HEK293 (cell line): ENCODE measurements at regions not wholly inside any gene's neighbourhood (a gene's known extent, or its start where the extent isn't known, plus 50 kb on each side); places are given as distances from the start of the nearest gene placed in this dataset.

Source experiments
- CTCF ChIA-PET: fragments of 350-600 bp; formaldehyde crosslinking; extraction: SDS; loops from one replicate; lab custom pipeline; 2021; ENCODE audit warnings: antibody characterized with exemption; lab: Yijun Ruan, JAX
- POLR2A ChIA-PET: fragments of 300-600 bp; formaldehyde crosslinking; extraction: SDS; loops from one replicate; lab custom pipeline; 2020; ENCODE audit warnings: antibody characterized with exemption, inconsistent platforms; lab: Yijun Ruan, JAX
- H3K27ac ChIP-seq: fragments of 200-500 bp; sonication (Bioruptor generic); 2 replicates; pipeline ENCODE4 v1.5.1; 2014; ENCODE audit warnings: low read depth, low read length, control low read depth, inconsistent platforms; ENCODE audit errors: extremely low read depth
- H3K36me3 ChIP-seq, 2 experiments: fragments of 200-500 bp in 1 of 2; sonication (Bioruptor generic) in 1 of 2; 1 replicate in 1 of 2; 2 replicates in 1 of 2; pipeline ENCODE4 v1.5.1; 2014 to 2017; ENCODE audit warnings: inconsistent platforms in 2 of 2, low read length in 2 of 2; ENCODE audit not compliant: control insufficient read depth in 2 of 2, insufficient read depth in 1 of 2
- H3K4me1 ChIP-seq: fragments of 200-500 bp; sonication (Bioruptor generic); 2 replicates; pipeline ENCODE4 v1.5.1; 2014; ENCODE audit warnings: mild to moderate bottlenecking, low read length, inconsistent platforms; ENCODE audit not compliant: control insufficient read depth, insufficient read depth
- H3K4me3 ChIP-seq: 2 replicates; pipeline ENCODE4 v1.5.1; 2011; ENCODE audit warnings: low read depth, mild to moderate bottlenecking, control low read depth, low read length, moderate library complexity
- H3K9me3 ChIP-seq: fragments of 200-500 bp; sonication (Bioruptor generic); 2 replicates; pipeline ENCODE4 v1.5.1; 2014; ENCODE audit warnings: low read depth, low read length, inconsistent platforms; ENCODE audit not compliant: control insufficient read depth, insufficient read depth
- GLIS2 ChIP-seq: fragments of 450-650 bp; formaldehyde crosslinking; IDR thresholded peaks from 2 replicates; pipeline ENCODE4 v1.5.1; 2016; ENCODE audit warnings: missing biosample characterization, missing genetic modification characterization
- HOXA7 ChIP-seq: sonication (generic); formaldehyde crosslinking; IDR thresholded peaks from 2 replicates; pipeline ENCODE4 v1.8.1; 2022; ENCODE audit warnings: missing genetic modification reagents, borderline replicate concordance
- KLF8 ChIP-seq: fragments of 450-650 bp; formaldehyde crosslinking; IDR thresholded peaks from 2 replicates; pipeline ENCODE4 v1.5.1; 2016; ENCODE audit warnings: missing biosample characterization, missing genetic modification characterization
- MEIS1 ChIP-seq: sonication (generic); formaldehyde crosslinking; IDR thresholded peaks from 2 replicates; pipeline ENCODE4 v1.8.1; 2022; ENCODE audit warnings: missing genetic modification reagents, mild to moderate bottlenecking, borderline replicate concordance
- PBX3 ChIP-seq: sonication (generic); formaldehyde crosslinking; IDR thresholded peaks from 2 replicates; pipeline ENCODE4 v1.8.1; 2022; ENCODE audit warnings: mild to moderate bottlenecking, moderate library complexity, missing genetic modification reagents
- PRDM1 ChIP-seq: fragments of 450-650 bp; formaldehyde crosslinking; IDR thresholded peaks from 2 replicates; pipeline ENCODE4; 2016; ENCODE audit warnings: missing biosample characterization, missing genetic modification characterization
- SP2 ChIP-seq: fragments of 450-650 bp; formaldehyde crosslinking; IDR thresholded peaks from 2 replicates; pipeline ENCODE4 v1.5.1; 2016; ENCODE audit warnings: missing biosample characterization, missing genetic modification characterization
- ZBTB17 ChIP-seq: fragments of 450-650 bp; formaldehyde crosslinking; IDR thresholded peaks from 2 replicates; pipeline ENCODE4 v1.5.1; 2016; ENCODE audit warnings: missing biosample characterization, missing genetic modification characterization
- ZBTB26 ChIP-seq: fragments of 450-650 bp; formaldehyde crosslinking; optimal IDR thresholded peaks from 2 replicates; pipeline ENCODE3; 2016; ENCODE audit warnings: missing biosample characterization, mild to moderate bottlenecking, missing genetic modification characterization
- ZNF112 ChIP-seq: fragments of 450-650 bp; formaldehyde crosslinking; IDR thresholded peaks from 2 replicates; pipeline ENCODE4 v1.5.0; 2017; ENCODE audit warnings: missing biosample characterization, missing genetic modification characterization
- ZNF157 ChIP-seq: fragments of 450-650 bp; formaldehyde crosslinking; IDR thresholded peaks from 2 replicates; pipeline ENCODE4 v1.5.1; 2016; ENCODE audit warnings: missing biosample characterization, missing genetic modification characterization
- ZNF18 ChIP-seq: fragments of 450-650 bp; formaldehyde crosslinking; IDR thresholded peaks from 2 replicates; pipeline ENCODE4 v1.5.1; 2016; ENCODE audit warnings: missing biosample characterization, missing genetic modification characterization
- ZNF239 ChIP-seq: fragments of 450-650 bp; formaldehyde crosslinking; IDR thresholded peaks from 2 replicates; pipeline ENCODE4 v1.5.1; 2016; ENCODE audit warnings: missing biosample characterization, missing genetic modification characterization
- ZNF24 ChIP-seq: fragments of 450-650 bp; formaldehyde crosslinking; IDR thresholded peaks from 2 replicates; pipeline ENCODE4 v1.5.1; 2016; ENCODE audit warnings: missing biosample characterization, missing genetic modification characterization
- ZNF311 ChIP-seq: fragments of 450-650 bp; formaldehyde crosslinking; IDR thresholded peaks from 2 replicates; pipeline ENCODE4 v1.5.1; 2017; ENCODE audit warnings: missing biosample characterization, missing genetic modification characterization, borderline replicate concordance
- ZNF341 ChIP-seq: fragments of 450-650 bp; formaldehyde crosslinking; IDR thresholded peaks from 2 replicates; pipeline ENCODE4; 2016; ENCODE audit warnings: low read depth, missing biosample characterization, missing genetic modification characterization
- ZNF354C ChIP-seq: fragments of 450-650 bp; formaldehyde crosslinking; IDR thresholded peaks from 2 replicates; pipeline ENCODE4 v1.5.1; 2016; ENCODE audit warnings: missing biosample characterization, missing genetic modification characterization, low read depth, borderline replicate concordance
- ZNF362 ChIP-seq: fragments of 450-650 bp; formaldehyde crosslinking; IDR thresholded peaks from 2 replicates; pipeline ENCODE4 v1.5.1; 2016; ENCODE audit warnings: missing biosample characterization, missing genetic modification characterization
- ZNF366 ChIP-seq: fragments of 450-650 bp; formaldehyde crosslinking; conservative IDR thresholded peaks from 2 replicates; pipeline ENCODE4 v1.5.1; 2016; ENCODE audit warnings: missing biosample characterization, missing genetic modification characterization
- ZNF37A ChIP-seq: fragments of 450-650 bp; IDR thresholded peaks from 2 replicates; pipeline ENCODE4 v1.5.1; 2018; ENCODE audit warnings: missing biosample characterization, missing genetic modification characterization
- ZNF398 ChIP-seq: fragments of 450-650 bp; formaldehyde crosslinking; IDR thresholded peaks from 2 replicates; pipeline ENCODE4 v1.5.1; 2017; ENCODE audit warnings: missing biosample characterization, missing genetic modification characterization
- ZNF416 ChIP-seq: fragments of 450-650 bp; formaldehyde crosslinking; IDR thresholded peaks from 2 replicates; pipeline ENCODE4 v1.5.1; 2016; ENCODE audit warnings: missing biosample characterization, missing genetic modification characterization
- ZNF510 ChIP-seq: fragments of 450-650 bp; formaldehyde crosslinking; IDR thresholded peaks from 2 replicates; pipeline ENCODE4 v1.5.1; 2018; ENCODE audit warnings: mild to moderate bottlenecking, missing genetic modification characterization, missing biosample characterization; ENCODE audit not compliant: insufficient replicate concordance
- ZNF513 ChIP-seq: fragments of 450-650 bp; IDR thresholded peaks from 2 replicates; pipeline ENCODE4 v1.5.1; 2018; ENCODE audit warnings: missing biosample characterization, missing genetic modification characterization
- ZNF677 ChIP-seq: fragments of 450-650 bp; IDR thresholded peaks from 2 replicates; pipeline ENCODE4 v1.5.0; 2018; ENCODE audit warnings: missing biosample characterization, mild to moderate bottlenecking, missing genetic modification characterization, moderate library complexity
- ZNF768 ChIP-seq: fragments of 450-650 bp; formaldehyde crosslinking; IDR thresholded peaks from 2 replicates; pipeline ENCODE4 v1.5.1; 2018; ENCODE audit warnings: missing biosample characterization, mild to moderate bottlenecking, missing genetic modification characterization
- ZNF830 ChIP-seq: fragments of 450-650 bp; IDR thresholded peaks from 2 replicates; pipeline ENCODE4 v1.5.0; 2018; ENCODE audit warnings: missing biosample characterization, missing genetic modification characterization, low read depth, mild to moderate bottlenecking, moderate library complexity

- H3K9me3 ChIP-seq = no peaks in the 10 kb centered on the region; the same call in 1 of the 2 replicates
- H3K4me3 ChIP-seq = no peak overlapping the region
- H3K36me3 ChIP-seq = no peaks in the 10 kb centered on the region
- TF ChIP-seq ZNF366 (tag by site-specific recombination) = no peak
- TF ChIP-seq PRDM1 (tag by site-specific recombination) = no peak
- no peak for TF ChIP-seq ZNF37A
- no peak for TF ChIP-seq ZNF354C (tag by site-specific recombination)
- no peak for TF ChIP-seq ZNF157 (tag by site-specific recombination)
- no peak for TF ChIP-seq ZNF341
- no peak for TF ChIP-seq MEIS1 (CRISPR knock-in tag)
- TF ChIP-seq SP2 (tag by site-specific recombination) = no peak
- TF ChIP-seq ZNF398 (tag by site-specific recombination) = no peak
- no peak for TF ChIP-seq PBX3 (CRISPR knock-in tag)
- TF ChIP-seq ZNF24 (tag by site-specific recombination) = no peak
- TF ChIP-seq ZNF311 (tag by site-specific recombination) = no peak
- TF ChIP-seq ZNF830 = no peak
- no peak for TF ChIP-seq ZNF513 (tag by site-specific recombination)
- TF ChIP-seq ZNF416 (tag by site-specific recombination) = no peak
- no peak for TF ChIP-seq ZBTB26 (tag by site-specific recombination)
- no peak overlapping the region for H3K27ac ChIP-seq
- CTCF ChIA-PET = no interaction called here
- POLR2A ChIA-PET = no interaction called here
- no peaks in the 10 kb centered on the region for H3K4me1 ChIP-seq
Measured at GRCh38 chr6:4580361-4580760, 195.8 kb upstream of the CDYL start.

GRCh38 chr6:4577406-4577805 is 198.8 kb upstream of the CDYL start:
- POLR2A ChIA-PET = no interaction called here
- Histone ChIP-seq H3K9me3 (no peaks in the 10 kb centered on the region; the same call in 1 of the 2 replicates), H3K27ac (no peak overlapping the region), H3K4me3 (no peak overlapping the region), H3K36me3 (no peaks in the 10 kb centered on the region), H3K4me1 (no peaks in the 10 kb centered on the region)
- CTCF ChIA-PET = interaction anchor here (0.7 kb wide), 1 partner anchor 29 kb away, joined by 3 read pairs; no protein-coding TSS in a partner anchor
- TF ChIP-seq ZNF830 = no peak
- TF ChIP-seq HOXA7 (CRISPR knock-in tag) = no peak
- no peak for TF ChIP-seq ZNF112 (tag by site-specific recombination)
- TF ChIP-seq ZNF510 (tag by site-specific recombination) = no peak
- no peak for TF ChIP-seq ZNF768 (tag by site-specific recombination)
- no peak for TF ChIP-seq ZBTB26 (tag by site-specific recombination)
- TF ChIP-seq ZNF18 (tag by site-specific recombination) = no peak
- TF ChIP-seq KLF8 (tag by site-specific recombination) = no peak
- no peak for TF ChIP-seq ZBTB17
- no peak for TF ChIP-seq ZNF311 (tag by site-specific recombination)
- no peak for TF ChIP-seq ZNF239 (tag by site-specific recombination)
- TF ChIP-seq ZNF362 (tag by site-specific recombination) = no peak
- TF ChIP-seq ZNF677 (tag by site-specific recombination) = no peak
- TF ChIP-seq GLIS2 (tag by site-specific recombination) = no peak
